Peyer's patch (tissue), 4 donors: ENCODE measurements at regions not wholly inside any gene's neighbourhood (a gene's known extent, or its start where the extent isn't known, plus 50 kb on each side); places are given as distances from the start of the nearest gene placed in this dataset.

Source experiments
- POLR2A ChIP-seq, 2 donors: fragments of 450-650 bp; IDR thresholded peaks; one replicate each; pipeline ENCODE4 v1.5.1; 2017; ENCODE audit warnings: antibody characterized with exemption in 2 of 2, mild to moderate bottlenecking in 2 of 2, moderate library complexity in 2 of 2
- TF ChIP-seq, protein P1 (sequence below), 6 experiments: fragments of 450-650 bp in 4 of 6; fragments of 200-600 bp in 2 of 6; sonication (generic) in 1 of 6; IDR thresholded peaks; one replicate each; pipeline ENCODE4 v1.5.1; 2017 to 2019; ENCODE audit warnings: antibody characterized with exemption in 6 of 6, mild to moderate bottlenecking in 3 of 6, moderate library complexity in 1 of 6

DNA sequence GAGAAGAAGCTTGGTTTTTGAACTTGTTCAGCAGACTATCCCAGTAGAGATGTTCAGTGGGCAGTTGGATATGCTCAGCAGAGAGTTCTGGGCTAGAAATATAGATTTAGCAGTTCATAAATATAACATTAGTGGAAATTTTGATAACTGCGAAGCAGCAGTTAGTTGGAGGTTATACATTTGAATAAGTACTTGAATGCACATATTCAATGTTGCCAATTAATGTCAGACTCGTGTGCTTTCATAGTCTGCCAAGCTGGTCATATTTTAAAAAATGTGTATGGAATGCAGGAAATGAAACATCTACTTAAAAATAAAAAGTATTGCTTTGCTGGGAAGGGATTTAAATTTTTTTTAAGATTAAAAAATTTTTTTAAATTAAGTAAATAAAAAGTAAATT, 92.5 kb upstream of the E2F3 start:
- TF ChIP-seq, protein P1, sequence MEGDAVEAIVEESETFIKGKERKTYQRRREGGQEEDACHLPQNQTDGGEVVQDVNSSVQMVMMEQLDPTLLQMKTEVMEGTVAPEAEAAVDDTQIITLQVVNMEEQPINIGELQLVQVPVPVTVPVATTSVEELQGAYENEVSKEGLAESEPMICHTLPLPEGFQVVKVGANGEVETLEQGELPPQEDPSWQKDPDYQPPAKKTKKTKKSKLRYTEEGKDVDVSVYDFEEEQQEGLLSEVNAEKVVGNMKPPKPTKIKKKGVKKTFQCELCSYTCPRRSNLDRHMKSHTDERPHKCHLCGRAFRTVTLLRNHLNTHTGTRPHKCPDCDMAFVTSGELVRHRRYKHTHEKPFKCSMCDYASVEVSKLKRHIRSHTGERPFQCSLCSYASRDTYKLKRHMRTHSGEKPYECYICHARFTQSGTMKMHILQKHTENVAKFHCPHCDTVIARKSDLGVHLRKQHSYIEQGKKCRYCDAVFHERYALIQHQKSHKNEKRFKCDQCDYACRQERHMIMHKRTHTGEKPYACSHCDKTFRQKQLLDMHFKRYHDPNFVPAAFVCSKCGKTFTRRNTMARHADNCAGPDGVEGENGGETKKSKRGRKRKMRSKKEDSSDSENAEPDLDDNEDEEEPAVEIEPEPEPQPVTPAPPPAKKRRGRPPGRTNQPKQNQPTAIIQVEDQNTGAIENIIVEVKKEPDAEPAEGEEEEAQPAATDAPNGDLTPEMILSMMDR (IDR thresholded peaks at IDR 0.05): no peak
- TF ChIP-seq POLR2A (IDR thresholded peaks at IDR 0.05): no peak
